Keratinocyte (primary cell): ENCODE measurements at regions not wholly inside any gene's neighbourhood (a gene's known extent, or its start where the extent isn't known, plus 50 kb on each side); places are given as distances from the start of the nearest gene placed in this dataset.

Experiments used
- DNase-seq: peaks from one replicate; pipeline ENCODE4 v3.0.0-alpha.2; 2011; ENCODE audit warnings: low read depth, missing footprints, low spot score
- FAIRE-seq: peaks from 2 replicates; lab custom pipeline; 2011; peaks lifted over from hg19 to GRCh38; lab: Jason Lieb, UNC
- H2AFZ ChIP-seq: 2 replicates; pipeline ENCODE4 v1.6.0; 2012; ENCODE audit warnings: low read length, control low read depth, inconsistent platforms; ENCODE audit not compliant: control insufficient read depth
- H3K27ac ChIP-seq: 2 replicates; pipeline ENCODE4 v1.5.1; 2011; ENCODE audit warnings: low read length; ENCODE audit not compliant: control insufficient read depth, insufficient read depth
- H3K27me3 ChIP-seq: 3 replicates; pipeline ENCODE4 v1.6.0; 2011; ENCODE audit warnings: low read length; ENCODE audit not compliant: control insufficient read depth, insufficient read depth; ENCODE audit errors: extremely low read depth
- H3K36me3 ChIP-seq, 2 experiments: 2 replicates in 1 of 2; 3 replicates in 1 of 2; pipeline ENCODE4 v1.5.1; 2011; ENCODE audit warnings: low read length in 2 of 2, mild to moderate bottlenecking in 1 of 2; ENCODE audit not compliant: control insufficient read depth in 2 of 2, insufficient read depth in 2 of 2; ENCODE audit errors: extremely low read depth in 1 of 2
- H3K4me1 ChIP-seq: 3 replicates; pipeline ENCODE4 v1.5.1; 2011; ENCODE audit warnings: low read length; ENCODE audit not compliant: control insufficient read depth, insufficient read depth; ENCODE audit errors: extremely low read depth
- H3K4me2 ChIP-seq: 3 replicates; pipeline ENCODE4 v1.6.0; 2011; ENCODE audit warnings: low read depth, low read length; ENCODE audit not compliant: control insufficient read depth, insufficient read depth; ENCODE audit errors: extremely low read depth
- H3K4me3 ChIP-seq, 3 experiments: fragments of 200-600 bp in 1 of 3; sonication (generic) in 1 of 3; 2 replicates in 2 of 3; 3 replicates in 1 of 3; pipeline ENCODE4 v1.5.1; 2011 to 2016; ENCODE audit warnings: low read length in 3 of 3, mild to moderate bottlenecking in 3 of 3, control low read depth in 2 of 3, inconsistent platforms in 1 of 3, low read depth in 1 of 3, mixed read lengths in 1 of 3, mixed run types in 1 of 3, moderate library complexity in 1 of 3; ENCODE audit not compliant: control insufficient read depth in 2 of 3, insufficient read depth in 2 of 3; ENCODE audit errors: extremely low read depth in 1 of 3
- H3K79me2 ChIP-seq: 2 replicates; pipeline ENCODE4 v1.6.0; 2012; ENCODE audit warnings: low read length; ENCODE audit not compliant: control insufficient read depth, insufficient read depth
- H3K9ac ChIP-seq: 3 replicates; pipeline ENCODE4 v1.6.0; 2011; ENCODE audit warnings: low read length; ENCODE audit not compliant: control insufficient read depth, insufficient read depth; ENCODE audit errors: extremely low read depth
- H3K9me1 ChIP-seq: 3 replicates; pipeline ENCODE4 v1.6.0; 2011; ENCODE audit warnings: low read length; ENCODE audit not compliant: control insufficient read depth, insufficient read depth; ENCODE audit errors: extremely low read depth
- H3K9me3 ChIP-seq: 2 replicates; pipeline ENCODE4 v1.5.1; 2012; ENCODE audit warnings: low read depth, low read length; ENCODE audit not compliant: control insufficient read depth
- H4K20me1 ChIP-seq: 3 replicates; pipeline ENCODE4 v1.6.0; 2011; ENCODE audit warnings: low read length; ENCODE audit not compliant: control insufficient read depth, insufficient read depth; ENCODE audit errors: extremely low read depth
- EZH2 ChIP-seq: IDR thresholded peaks from one replicate; pipeline ENCODE4 v1.6.1; 2012; ENCODE audit warnings: inconsistent platforms, mild to moderate bottlenecking, low read length, moderate library complexity
- dilution Hi-C: fragments of 300-500 bp; cut with MboI; formaldehyde crosslinking; loops from one replicate; pipeline ENCODE4 v1.7.0; 2020; ENCODE audit warnings: low sequenced_read_pairs; ENCODE audit not compliant: extremely low pct_ligation_motif_present
- TF ChIP-seq, protein P1 (sequence below), 3 experiments: IDR thresholded peaks in 1 of 3; conservative IDR thresholded peaks in 1 of 3; optimal IDR thresholded peaks in 1 of 3; 2 replicates in 2 of 3; 3 replicates in 1 of 3; pipeline versions ENCODE3 to v1.5.1; 2011; ENCODE audit warnings: low read length in 3 of 3, mild to moderate bottlenecking in 3 of 3, moderate library complexity in 2 of 3, control low read depth in 1 of 3, inconsistent platforms in 1 of 3; ENCODE audit not compliant: insufficient read depth in 2 of 3; ENCODE audit errors: extremely low read depth in 1 of 3

DNA sequence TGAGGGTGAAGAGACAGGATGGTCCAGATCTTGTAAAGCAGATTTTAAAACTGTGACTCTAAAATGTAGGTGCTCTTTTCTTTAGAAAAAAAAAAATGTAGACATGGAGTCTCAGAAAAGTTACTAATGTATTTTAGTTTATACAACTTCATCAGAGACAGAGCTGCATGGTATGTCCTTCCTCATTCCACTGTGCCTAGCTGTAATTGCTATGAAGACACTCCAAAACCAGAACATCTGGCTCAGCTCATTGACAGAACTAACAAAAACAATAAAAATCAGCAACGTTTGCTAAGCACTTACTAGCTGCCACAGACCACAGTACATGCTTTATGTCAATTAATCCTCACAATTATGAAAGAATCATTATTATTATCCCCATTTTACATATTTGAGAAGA, 160.7 kb downstream of the BARX2 start:
- Histone ChIP-seq H2AFZ (no peak overlapping the region), H3K9me3 (no peaks in the 10 kb centered on the region), H3K4me3 (no peak overlapping the region), H3K9ac (no peak overlapping the region), H3K27me3 (peaks cover 8% of the 10 kb centered on the region), H4K20me1 (no peaks in the 10 kb centered on the region), H3K36me3 (no peaks in the 10 kb centered on the region), H3K4me2 (no peak overlapping the region), H3K9me1 (no peaks in the 10 kb centered on the region), H3K27ac (no peak overlapping the region), H3K79me2 (no peaks in the 10 kb centered on the region), H3K4me1 (no peaks in the 10 kb centered on the region)
- no peak for FAIRE-seq
- dilution Hi-C loops = no loop called here
- TF ChIP-seq, protein P1, sequence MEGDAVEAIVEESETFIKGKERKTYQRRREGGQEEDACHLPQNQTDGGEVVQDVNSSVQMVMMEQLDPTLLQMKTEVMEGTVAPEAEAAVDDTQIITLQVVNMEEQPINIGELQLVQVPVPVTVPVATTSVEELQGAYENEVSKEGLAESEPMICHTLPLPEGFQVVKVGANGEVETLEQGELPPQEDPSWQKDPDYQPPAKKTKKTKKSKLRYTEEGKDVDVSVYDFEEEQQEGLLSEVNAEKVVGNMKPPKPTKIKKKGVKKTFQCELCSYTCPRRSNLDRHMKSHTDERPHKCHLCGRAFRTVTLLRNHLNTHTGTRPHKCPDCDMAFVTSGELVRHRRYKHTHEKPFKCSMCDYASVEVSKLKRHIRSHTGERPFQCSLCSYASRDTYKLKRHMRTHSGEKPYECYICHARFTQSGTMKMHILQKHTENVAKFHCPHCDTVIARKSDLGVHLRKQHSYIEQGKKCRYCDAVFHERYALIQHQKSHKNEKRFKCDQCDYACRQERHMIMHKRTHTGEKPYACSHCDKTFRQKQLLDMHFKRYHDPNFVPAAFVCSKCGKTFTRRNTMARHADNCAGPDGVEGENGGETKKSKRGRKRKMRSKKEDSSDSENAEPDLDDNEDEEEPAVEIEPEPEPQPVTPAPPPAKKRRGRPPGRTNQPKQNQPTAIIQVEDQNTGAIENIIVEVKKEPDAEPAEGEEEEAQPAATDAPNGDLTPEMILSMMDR (optimal IDR thresholded peaks at IDR 0.05 in 1 of 3, IDR thresholded peaks at IDR 0.05 in 1 of 3, conservative IDR thresholded peaks at IDR 0.05 in 1 of 3; ENCODE audit: extremely low read depth in 1 of 3, insufficient read depth in 2 of 3, low read length in 3 of 3) = no peak
- TF ChIP-seq EZH2 = no peak
- DNase-seq = no peak

GRCh38 chr11:129538323-129538722, 162.7 kb downstream of the BARX2 start:
- no peaks in the 10 kb centered on the region for H3K9me1 ChIP-seq
- H2AFZ ChIP-seq = no peak overlapping the region
- no peak for FAIRE-seq
- no peaks in the 10 kb centered on the region for H3K4me1 ChIP-seq
- no peak for TF ChIP-seq EZH2
- TF ChIP-seq, protein P1 (optimal IDR thresholded peaks at IDR 0.05 in 1 of 3, IDR thresholded peaks at IDR 0.05 in 1 of 3, conservative IDR thresholded peaks at IDR 0.05 in 1 of 3; ENCODE audit: extremely low read depth in 1 of 3, insufficient read depth in 2 of 3, low read length in 3 of 3) = no peak
- no peak overlapping the region for H3K27ac ChIP-seq
- H3K79me2 ChIP-seq = no peaks in the 10 kb centered on the region
- H4K20me1 ChIP-seq = no peaks in the 10 kb centered on the region
- no peak overlapping the region for H3K4me2 ChIP-seq
- dilution Hi-C loops = no loop called here
- H3K9ac ChIP-seq = no peak overlapping the region
- no peaks in the 10 kb centered on the region for H3K27me3 ChIP-seq
- no peaks in the 10 kb centered on the region for H3K9me3 ChIP-seq
- H3K4me3 ChIP-seq = no peak overlapping the region
- no peak for DNase-seq
- H3K36me3 ChIP-seq = no peaks in the 10 kb centered on the region
